ENCODE measurements at regions not wholly inside any gene's neighbourhood (a gene's known extent, or its start where the extent isn't known, plus 50 kb on each side); places are given as distances from the start of the nearest gene placed in this dataset.

GRCh38 chr12:13627536-13627935 is 353.9 kb downstream of the GRIN2B start:
- Histone ChIP-seq H3K9ac (ENCODE audit: low read depth in 1 of 2, low read length in 2 of 2) (no peak overlapping the region), H3K27ac (ENCODE audit: low read depth, low read length) (no peak overlapping the region), H3K27me3 (ENCODE audit: control insufficient read depth in 1 of 2, insufficient read depth in 2 of 2, low read length in 2 of 2) (no peaks in the 10 kb centered on the region)

DNA sequence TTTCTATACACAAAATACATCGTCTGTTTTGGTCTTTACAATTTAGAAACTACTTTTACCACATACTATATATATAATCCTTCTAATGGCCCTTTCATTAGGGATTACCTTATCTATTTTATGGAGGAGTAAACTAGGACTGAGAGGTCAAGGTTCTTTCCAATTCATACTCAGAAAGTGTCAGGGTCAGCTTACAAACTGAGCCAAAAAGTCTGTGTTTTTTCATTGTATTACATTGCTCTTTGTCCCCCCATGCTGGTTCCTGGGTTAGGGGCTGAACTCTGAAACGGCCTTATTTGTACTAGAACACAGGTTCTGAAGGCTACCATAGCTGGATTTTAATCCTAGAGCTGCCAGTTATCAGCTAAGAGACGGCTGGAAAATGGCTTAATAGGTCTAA is 368.1 kb downstream of the GRIN2B start:
- Histone ChIP-seq H3K27ac (ENCODE audit: low read depth, low read length) (no peak overlapping the region), H3K9me3 (ENCODE audit: control insufficient read depth in 1 of 2, low read length in 2 of 2) (no peaks in the 10 kb centered on the region), H3K4me1 (ENCODE audit: control insufficient read depth in 1 of 2, insufficient read depth in 2 of 2, low read length in 2 of 2) (peaks cover 0 to 3% of the 10 kb centered on the region in 2 donors), H3K36me3 (ENCODE audit: control insufficient read depth in 1 of 2, insufficient read depth in 2 of 2, low read length in 2 of 2) (no peaks in the 10 kb centered on the region), H3K27me3 (ENCODE audit: control insufficient read depth in 1 of 2, insufficient read depth in 2 of 2, low read length in 2 of 2) (no peaks in the 10 kb centered on the region), H3K4me3 (ENCODE audit: low read depth in 1 of 2, low read length in 2 of 2) (no peak overlapping the region), H3K9ac (ENCODE audit: low read depth in 1 of 2, low read length in 2 of 2) (no peak overlapping the region)

More at GRCh38 chr12:13627536-13627935, 353.9 kb downstream of the GRIN2B start:
- Histone ChIP-seq H3K9me3 (ENCODE audit: control insufficient read depth in 1 of 2, low read length in 2 of 2) (no peaks in the 10 kb centered on the region), H3K4me3 (ENCODE audit: low read depth in 1 of 2, low read length in 2 of 2) (no peak overlapping the region), H3K36me3 (ENCODE audit: control insufficient read depth in 1 of 2, insufficient read depth in 2 of 2, low read length in 2 of 2) (no peaks in the 10 kb centered on the region), H3K4me1 (ENCODE audit: control insufficient read depth in 1 of 2, insufficient read depth in 2 of 2, low read length in 2 of 2) (no peaks in the 10 kb centered on the region)

- Histone ChIP-seq H3K4me1 (ENCODE audit: control insufficient read depth in 1 of 2, insufficient read depth in 2 of 2, low read length in 2 of 2) (peaks cover 0 to 3% of the 10 kb centered on the region in 2 donors), H3K27me3 (ENCODE audit: control insufficient read depth in 1 of 2, insufficient read depth in 2 of 2, low read length in 2 of 2) (no peaks in the 10 kb centered on the region), H3K9me3 (ENCODE audit: control insufficient read depth in 1 of 2, low read length in 2 of 2) (no peaks in the 10 kb centered on the region), H3K27ac (ENCODE audit: low read depth, low read length) (no peak overlapping the region), H3K9ac (ENCODE audit: low read depth in 1 of 2, low read length in 2 of 2) (no peak overlapping the region), H3K4me3 (ENCODE audit: low read depth in 1 of 2, low read length in 2 of 2) (no peak overlapping the region), H3K36me3 (ENCODE audit: control insufficient read depth in 1 of 2, insufficient read depth in 2 of 2, low read length in 2 of 2) (no peaks in the 10 kb centered on the region)
Measured at GRCh38 chr12:13609894-13610679, 371.3 kb downstream of the GRIN2B start.

DNA sequence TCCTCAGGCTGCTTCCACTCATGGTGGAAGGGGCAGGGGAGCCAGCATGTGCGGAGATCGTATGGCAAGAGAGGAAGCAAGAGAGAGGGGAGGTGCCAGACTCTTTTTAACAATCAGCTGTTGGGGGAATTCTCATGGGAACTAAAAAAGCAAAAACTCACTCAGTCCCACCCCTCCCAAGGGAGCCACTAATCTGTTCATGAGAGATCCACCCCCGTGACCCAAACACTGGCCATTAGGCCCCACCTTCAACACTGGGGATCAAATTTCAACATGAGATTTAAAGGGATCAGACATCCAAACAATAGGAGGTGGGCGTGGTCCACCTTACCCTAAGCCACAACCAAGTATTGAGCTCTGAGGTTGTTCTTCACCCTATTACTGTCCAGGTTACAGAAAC is 375.1 kb downstream of the GRIN2B start:
- Histone ChIP-seq H3K9me3 (ENCODE audit: control insufficient read depth in 1 of 2, low read length in 2 of 2) (no peaks in the 10 kb centered on the region), H3K27me3 (ENCODE audit: control insufficient read depth in 1 of 2, insufficient read depth in 2 of 2, low read length in 2 of 2) (no peaks in the 10 kb centered on the region), H3K4me1 (ENCODE audit: control insufficient read depth in 1 of 2, insufficient read depth in 2 of 2, low read length in 2 of 2) (no peaks in the 10 kb centered on the region), H3K27ac (ENCODE audit: low read depth, low read length) (no peak overlapping the region), H3K4me3 (ENCODE audit: low read depth in 1 of 2, low read length in 2 of 2) (no peak overlapping the region), H3K36me3 (ENCODE audit: control insufficient read depth in 1 of 2, insufficient read depth in 2 of 2, low read length in 2 of 2) (no peaks in the 10 kb centered on the region), H3K9ac (ENCODE audit: low read depth in 1 of 2, low read length in 2 of 2) (no peak overlapping the region)

GRCh38 chr12:13603953-13604352 is 377.4 kb downstream of the GRIN2B start:
- Histone ChIP-seq H3K9me3 (ENCODE audit: control insufficient read depth in 1 of 2, low read length in 2 of 2) (no peaks in the 10 kb centered on the region), H3K36me3 (ENCODE audit: control insufficient read depth in 1 of 2, insufficient read depth in 2 of 2, low read length in 2 of 2) (no peaks in the 10 kb centered on the region), H3K4me3 (ENCODE audit: low read depth in 1 of 2, low read length in 2 of 2) (no peak overlapping the region), H3K27me3 (ENCODE audit: control insufficient read depth in 1 of 2, insufficient read depth in 2 of 2, low read length in 2 of 2) (no peaks in the 10 kb centered on the region), H3K27ac (ENCODE audit: low read depth, low read length) (no peak overlapping the region), H3K4me1 (ENCODE audit: control insufficient read depth in 1 of 2, insufficient read depth in 2 of 2, low read length in 2 of 2) (no peaks in the 10 kb centered on the region), H3K9ac (ENCODE audit: low read depth in 1 of 2, low read length in 2 of 2) (no peak overlapping the region)

DNA sequence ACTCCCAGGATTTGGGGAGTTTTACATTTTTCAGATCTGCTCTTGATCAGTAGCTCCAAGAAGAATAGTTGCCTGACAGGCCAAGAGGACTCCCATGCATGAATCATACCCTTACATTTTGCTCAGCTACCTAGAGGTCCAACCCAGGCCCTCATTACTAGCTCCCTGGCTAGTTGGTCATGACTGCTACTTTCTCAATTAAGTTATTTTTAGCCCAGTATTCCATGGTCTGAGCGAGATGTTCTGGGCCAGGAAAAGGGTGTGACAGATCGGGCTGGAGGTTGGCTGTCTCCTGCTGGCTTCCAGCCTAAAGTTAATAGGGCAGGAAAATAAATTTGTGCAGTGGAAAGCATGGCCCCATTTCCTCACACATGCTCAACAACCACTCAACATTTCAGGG is 379.2 kb downstream of the GRIN2B start:
- no peaks in the 10 kb centered on the region for H3K9me3 ChIP-seq (ENCODE audit: control insufficient read depth in 1 of 2, low read length in 2 of 2)
- no peaks in the 10 kb centered on the region for H3K4me1 ChIP-seq (ENCODE audit: control insufficient read depth in 1 of 2, insufficient read depth in 2 of 2, low read length in 2 of 2)
- H3K9ac ChIP-seq (ENCODE audit: low read depth in 1 of 2, low read length in 2 of 2), result no peak overlapping the region
- no peaks in the 10 kb centered on the region for H3K36me3 ChIP-seq (ENCODE audit: control insufficient read depth in 1 of 2, insufficient read depth in 2 of 2, low read length in 2 of 2)
- no peaks in the 10 kb centered on the region for H3K27me3 ChIP-seq (ENCODE audit: control insufficient read depth in 1 of 2, insufficient read depth in 2 of 2, low read length in 2 of 2)
- H3K27ac ChIP-seq (ENCODE audit: low read depth, low read length), result no peak overlapping the region
- H3K4me3 ChIP-seq (ENCODE audit: low read depth in 1 of 2, low read length in 2 of 2), result no peak overlapping the region

- Histone ChIP-seq H3K27me3 (ENCODE audit: control insufficient read depth in 1 of 2, insufficient read depth in 2 of 2, low read length in 2 of 2) (no peaks in the 10 kb centered on the region), H3K9me3 (ENCODE audit: control insufficient read depth in 1 of 2, low read length in 2 of 2) (no peaks in the 10 kb centered on the region), H3K4me1 (ENCODE audit: control insufficient read depth in 1 of 2, insufficient read depth in 2 of 2, low read length in 2 of 2) (no peaks in the 10 kb centered on the region), H3K4me3 (ENCODE audit: low read depth in 1 of 2, low read length in 2 of 2) (no peak overlapping the region), H3K36me3 (ENCODE audit: control insufficient read depth in 1 of 2, insufficient read depth in 2 of 2, low read length in 2 of 2) (no peaks in the 10 kb centered on the region), H3K27ac (ENCODE audit: low read depth, low read length) (no peak overlapping the region), H3K9ac (ENCODE audit: low read depth in 1 of 2, low read length in 2 of 2) (no peak overlapping the region)
Measured at GRCh38 chr12:13599176-13599575, 382.2 kb downstream of the GRIN2B start.

GRCh38 chr12:13597837-13598236 is 383.6 kb downstream of the GRIN2B start:
- no peak overlapping the region for H3K4me3 ChIP-seq (ENCODE audit: low read depth in 1 of 2, low read length in 2 of 2)
- H3K9me3 ChIP-seq (ENCODE audit: control insufficient read depth in 1 of 2, low read length in 2 of 2), result no peaks in the 10 kb centered on the region
- no peaks in the 10 kb centered on the region for H3K27me3 ChIP-seq (ENCODE audit: control insufficient read depth in 1 of 2, insufficient read depth in 2 of 2, low read length in 2 of 2)
- H3K9ac ChIP-seq (ENCODE audit: low read depth in 1 of 2, low read length in 2 of 2), result no peak overlapping the region
- H3K4me1 ChIP-seq (ENCODE audit: control insufficient read depth in 1 of 2, insufficient read depth in 2 of 2, low read length in 2 of 2), result no peaks in the 10 kb centered on the region
- H3K27ac ChIP-seq (ENCODE audit: low read depth, low read length), result no peak overlapping the region
- H3K36me3 ChIP-seq (ENCODE audit: control insufficient read depth in 1 of 2, insufficient read depth in 2 of 2, low read length in 2 of 2), result no peaks in the 10 kb centered on the region

- Histone ChIP-seq H3K27ac (ENCODE audit: low read depth, low read length) (no peak overlapping the region), H3K27me3 (ENCODE audit: control insufficient read depth in 1 of 2, insufficient read depth in 2 of 2, low read length in 2 of 2) (no peaks in the 10 kb centered on the region), H3K4me1 (ENCODE audit: control insufficient read depth in 1 of 2, insufficient read depth in 2 of 2, low read length in 2 of 2) (no peaks in the 10 kb centered on the region), H3K4me3 (ENCODE audit: low read depth in 1 of 2, low read length in 2 of 2) (no peak overlapping the region), H3K36me3 (ENCODE audit: control insufficient read depth in 1 of 2, insufficient read depth in 2 of 2, low read length in 2 of 2) (no peaks in the 10 kb centered on the region), H3K9ac (ENCODE audit: low read depth in 1 of 2, low read length in 2 of 2) (no peak overlapping the region), H3K9me3 (ENCODE audit: control insufficient read depth in 1 of 2, low read length in 2 of 2) (no peaks in the 10 kb centered on the region)
Measured at GRCh38 chr12:13597166-13597565, 384.2 kb downstream of the GRIN2B start.

DNA sequence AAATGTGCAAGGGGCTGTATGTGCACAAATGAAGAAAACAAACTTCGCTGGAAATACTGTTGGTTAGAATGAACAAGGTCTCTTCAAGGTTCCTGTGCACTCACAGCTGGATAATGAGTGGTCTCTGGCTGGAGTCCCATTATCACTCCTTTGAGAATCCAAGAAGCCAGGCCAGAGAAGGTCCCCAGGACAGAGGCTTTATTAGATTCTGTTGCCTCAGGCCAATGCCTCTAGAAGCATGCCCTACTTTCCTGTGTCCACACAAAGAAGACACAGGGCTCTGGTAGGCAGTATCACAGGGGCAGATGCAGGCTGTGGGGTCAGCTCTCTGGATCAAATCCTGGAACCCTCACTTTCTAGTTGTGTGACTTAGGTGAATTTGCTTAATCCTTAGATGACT is 384.7 kb downstream of the GRIN2B start:
- Histone ChIP-seq H3K4me1 (ENCODE audit: control insufficient read depth in 1 of 2, insufficient read depth in 2 of 2, low read length in 2 of 2) (no peaks in the 10 kb centered on the region), H3K27ac (ENCODE audit: low read depth, low read length) (no peak overlapping the region), H3K4me3 (ENCODE audit: low read depth in 1 of 2, low read length in 2 of 2) (no peak overlapping the region), H3K36me3 (ENCODE audit: control insufficient read depth in 1 of 2, insufficient read depth in 2 of 2, low read length in 2 of 2) (no peaks in the 10 kb centered on the region), H3K9ac (ENCODE audit: low read depth in 1 of 2, low read length in 2 of 2) (no peak overlapping the region), H3K9me3 (ENCODE audit: control insufficient read depth in 1 of 2, low read length in 2 of 2) (no peaks in the 10 kb centered on the region), H3K27me3 (ENCODE audit: control insufficient read depth in 1 of 2, insufficient read depth in 2 of 2, low read length in 2 of 2) (no peaks in the 10 kb centered on the region)
